Effector CD4-positive, alpha-beta T cell (primary cell): ENCODE measurements at regions not wholly inside any gene's neighbourhood (a gene's known extent, or its start where the extent isn't known, plus 50 kb on each side); places are given as distances from the start of the nearest gene placed in this dataset.
"Not testable (repeated sequence)": the region's sequence is repeated elsewhere in the genome, so short reads cannot be mapped to it uniquely, and the experiment has no call there.

ENCODE experiments used
- DNase-seq: peaks from one replicate; pipeline ENCODE4 v3.0.0-alpha.2; 2020

GRCh38 chr17:37827905-37828650 lies 83.2 kb upstream of the HNF1B start:
- no peak for DNase-seq

GRCh38 chr17:37826497-37827430 lies 81.9 kb upstream of the HNF1B start:
- no peak for DNase-seq

- DNase-seq, result no peak
Measured at GRCh38 chr17:37825851-37826250, 81.0 kb upstream of the HNF1B start.

- DNase-seq, result no peak
Measured at GRCh38 chr17:37824534-37825485, 80.0 kb upstream of the HNF1B start.

GRCh38 chr17:37823996-37824395 lies 79.1 kb upstream of the HNF1B start:
- DNase-seq, result no peak

GRCh38 chr17:37820995-37821713 lies 76.3 kb upstream of the HNF1B start:
- DNase-seq, result no peak

GRCh38 chr17:37820313-37820994 lies 75.6 kb upstream of the HNF1B start:
- no peak for DNase-seq

GRCh38 chr17:37818689-37819088 lies 73.8 kb upstream of the HNF1B start:
- no peak for DNase-seq

- DNase-seq, result no peak
Measured at GRCh38 chr17:37816950-37817349, 72.1 kb upstream of the HNF1B start.

GRCh38 chr17:37815536-37815935 lies 70.7 kb upstream of the HNF1B start:
- no peak for DNase-seq

- DNase-seq, result no peak
Measured at GRCh38 chr17:37813751-37814150, 68.9 kb upstream of the HNF1B start.

GRCh38 chr17:37808846-37809245 lies 64.0 kb upstream of the HNF1B start:
- not testable (repeated sequence) for DNase-seq

- DNase-seq, result no peak
Measured at GRCh38 chr17:37802712-37803416, 58.0 kb upstream of the HNF1B start.

GRCh38 chr17:37802061-37802595 lies 57.3 kb upstream of the HNF1B start:
- DNase-seq, result no peak

GRCh38 chr17:37801171-37801570 lies 56.3 kb upstream of the HNF1B start:
- no peak for DNase-seq

GRCh38 chr17:37797206-37797605 lies 52.3 kb upstream of the HNF1B start:
- no peak for DNase-seq

- no peak for DNase-seq
Measured at GRCh38 chr17:37796076-37796475, 51.2 kb upstream of the HNF1B start.
